GM10266 (cell line): ENCODE measurements at regions not wholly inside any gene's neighbourhood (a gene's known extent, or its start where the extent isn't known, plus 50 kb on each side); places are given as distances from the start of the nearest gene placed in this dataset.

Experiments
- DNase-seq: peaks from one replicate; pipeline ENCODE4 v3.0.0; 2012; ENCODE audit errors: extremely low spot score
- CTCF ChIP-seq: IDR thresholded peaks from 2 replicates; pipeline ENCODE4 v1.5.1; 2012; ENCODE audit warnings: mild to moderate bottlenecking, low read depth; ENCODE audit not compliant: control insufficient read depth, insufficient read depth; ENCODE audit errors: missing control alignments

DNA sequence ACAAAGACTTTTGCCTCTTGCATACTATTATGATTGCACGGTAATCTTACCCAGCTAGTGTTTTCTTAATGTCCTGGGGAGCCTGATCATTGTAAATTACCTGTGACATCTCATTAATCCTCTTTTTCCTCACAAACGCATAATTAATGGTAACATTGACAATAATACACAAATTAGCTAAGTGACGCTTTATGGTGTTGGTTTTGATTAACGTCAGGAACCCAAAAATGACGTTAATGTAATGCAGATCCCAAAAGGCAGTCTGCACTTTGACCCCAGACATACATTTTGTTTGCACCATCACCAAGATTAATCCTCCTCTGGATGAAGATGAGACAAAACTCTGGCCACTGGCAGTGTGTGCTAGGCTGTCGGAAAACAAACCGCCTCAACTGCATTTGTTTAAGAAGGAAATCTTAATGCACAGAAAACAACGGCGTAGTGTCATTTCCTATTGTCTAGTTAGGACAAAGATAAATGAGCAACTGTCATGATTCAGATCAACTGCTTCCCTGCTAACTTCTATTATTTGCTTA, 83.9 kb upstream of the CDIN1 start:
- no peak for TF ChIP-seq CTCF
- DNase-seq, result no peak

- DNase-seq, result no peak
- no peak for TF ChIP-seq CTCF
These were observed 81.5 kb upstream of the CDIN1 start for GRCh38 chr15:36497901-36498300.

GRCh38 chr15:36498401-36498800, 81.0 kb upstream of the CDIN1 start:
- no peak for TF ChIP-seq CTCF
- no peak for DNase-seq

- DNase-seq, result no peak
- no peak for TF ChIP-seq CTCF
These were observed 80.5 kb upstream of the CDIN1 start for GRCh38 chr15:36498916-36499315.

- no peak for TF ChIP-seq CTCF
- no peak for DNase-seq
These were observed 79.7 kb upstream of the CDIN1 start for GRCh38 chr15:36499412-36500389.

- TF ChIP-seq CTCF, result peak; percentile 74
- peak; percentile 26 for DNase-seq
These were observed 78.3 kb upstream of the CDIN1 start for GRCh38 chr15:36501063-36501678.

- no peak for TF ChIP-seq CTCF
- DNase-seq, result no peak
These were observed 76.9 kb upstream of the CDIN1 start for GRCh38 chr15:36502509-36502908.
